Occipital lobe (tissue), 1 donor: ENCODE measurements at regions not wholly inside any gene's neighbourhood (a gene's known extent, or its start where the extent isn't known, plus 50 kb on each side); places are given as distances from the start of the nearest gene placed in this dataset.
"Not testable (repeated sequence)": the region's sequence is repeated elsewhere in the genome, so short reads cannot be mapped to it uniquely, and the experiment has no call there.

ENCODE experiments used
- DNase-seq: peaks from one replicate; lab custom pipeline; 2025; lab: John Stamatoyannopoulos, UW

DNA sequence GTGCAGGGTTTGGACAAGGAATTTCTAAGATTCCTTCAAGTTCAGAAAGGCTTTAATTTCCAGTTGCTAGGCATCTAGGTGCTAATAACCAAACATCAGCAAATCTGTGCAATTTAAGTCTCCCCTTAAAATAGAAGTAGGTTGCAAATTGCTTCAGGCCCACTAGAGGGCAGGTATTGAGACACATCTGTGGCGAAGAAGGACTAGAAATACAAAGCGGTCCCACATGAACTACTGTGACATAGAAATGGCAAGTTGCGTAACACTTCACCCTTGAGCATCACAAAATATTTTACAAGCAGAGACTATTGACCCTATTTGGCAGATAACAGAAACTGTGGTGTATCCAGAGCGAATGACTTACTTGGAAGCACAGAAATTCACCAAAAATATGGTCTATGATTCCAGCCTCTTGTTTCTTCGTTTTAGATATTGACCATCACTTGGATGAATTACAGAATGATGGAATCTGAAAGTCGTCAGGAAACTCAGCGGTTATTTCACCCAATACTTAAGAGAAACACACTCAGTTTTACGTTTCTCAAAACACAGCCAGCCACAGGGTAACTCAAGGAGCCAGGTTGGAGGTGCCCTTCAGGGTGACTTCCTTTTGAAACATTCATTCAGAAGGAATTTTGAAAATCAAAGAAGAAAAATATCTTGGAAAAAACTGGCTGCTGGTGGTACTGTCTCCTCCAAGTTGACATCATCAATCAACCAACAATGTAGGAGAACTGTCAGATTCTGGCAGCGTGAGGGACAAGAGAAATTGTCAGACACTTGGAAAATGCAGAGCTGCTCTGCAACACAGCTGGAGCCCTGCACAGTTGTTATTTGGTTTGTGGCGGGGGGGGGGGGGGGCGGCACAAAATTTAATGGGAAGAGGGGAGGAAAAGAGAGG, 256.3 kb upstream of the MINDY3 start:
- no peak for DNase-seq

DNA sequence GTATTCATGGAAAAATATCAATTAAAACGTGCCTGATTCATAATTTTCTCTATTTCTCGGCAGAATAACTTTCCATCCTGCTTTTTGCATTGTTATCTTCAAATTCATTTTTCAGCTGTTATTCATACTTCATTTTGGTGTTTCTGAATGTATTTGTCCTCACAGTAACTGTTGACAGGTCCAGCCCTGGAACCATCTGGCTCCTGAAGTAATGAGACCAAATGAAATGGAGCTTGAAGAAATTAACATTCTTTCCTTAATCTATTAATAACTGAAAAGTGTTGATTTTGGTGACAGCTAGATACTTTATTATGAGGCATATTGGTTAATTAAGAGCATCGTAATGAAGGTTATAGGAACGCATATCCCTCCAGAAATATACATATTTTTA, 257.0 kb upstream of the MINDY3 start:
- no peak for DNase-seq

DNA sequence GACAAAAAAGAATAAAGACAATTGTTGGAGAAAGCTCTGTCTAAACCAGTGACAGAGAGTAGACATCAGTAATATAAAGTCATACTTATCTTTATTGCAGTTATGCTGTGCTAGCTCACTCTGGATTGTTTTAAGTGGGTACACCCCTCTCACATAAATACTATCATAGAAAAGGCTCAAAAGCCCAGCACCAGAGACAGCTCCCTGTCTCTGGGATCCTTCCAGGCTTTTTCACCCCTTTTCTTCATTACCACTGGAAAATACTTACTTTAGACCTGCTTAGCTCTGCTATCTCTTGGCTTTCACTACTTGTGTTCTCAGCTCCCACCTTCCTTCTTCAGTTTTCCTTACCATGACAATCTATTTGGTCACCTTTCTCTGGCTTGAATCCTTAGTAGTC, 259.1 kb upstream of the MINDY3 start:
- DNase-seq, result no peak

DNA sequence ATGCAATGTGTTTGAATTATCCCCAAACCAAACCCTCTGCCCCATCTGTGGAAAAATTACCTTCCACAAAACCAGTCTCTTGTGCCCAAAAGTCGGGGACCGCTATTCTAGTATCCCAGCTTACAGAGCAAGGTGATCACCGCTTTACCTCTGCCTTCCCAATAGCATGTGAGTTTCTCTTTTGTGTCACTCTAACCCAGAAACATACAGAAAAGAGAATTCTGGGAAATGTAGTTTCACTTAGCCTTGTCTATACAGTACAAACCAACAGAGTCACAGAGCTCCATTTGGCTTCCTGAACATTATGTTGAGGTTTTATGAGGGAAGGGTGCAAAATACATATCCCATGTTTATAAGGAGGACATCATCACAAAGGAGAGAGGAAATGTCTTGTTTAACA, 260.3 kb upstream of the MINDY3 start:
- DNase-seq, result no peak

DNA sequence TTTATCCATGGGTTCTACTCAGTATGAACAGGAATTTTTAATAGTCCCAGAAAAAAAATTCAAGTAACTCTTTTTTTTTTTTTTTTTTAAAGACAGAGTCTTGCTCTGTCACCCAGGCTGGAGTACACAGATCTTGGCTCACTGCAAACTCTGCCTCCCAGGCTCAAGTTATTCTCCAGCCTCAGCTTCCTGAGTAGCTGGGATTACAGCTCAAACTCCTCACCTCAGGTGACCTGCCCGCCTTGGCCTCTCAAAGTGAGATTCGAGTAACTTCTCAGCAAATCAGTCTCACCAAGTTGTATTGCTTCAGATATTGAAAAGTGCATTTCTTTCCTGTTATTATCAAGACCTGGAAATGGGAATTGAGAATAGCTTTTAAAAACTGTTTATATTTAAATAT, 281.2 kb upstream of the MINDY3 start:
- DNase-seq, result no peak

DNA sequence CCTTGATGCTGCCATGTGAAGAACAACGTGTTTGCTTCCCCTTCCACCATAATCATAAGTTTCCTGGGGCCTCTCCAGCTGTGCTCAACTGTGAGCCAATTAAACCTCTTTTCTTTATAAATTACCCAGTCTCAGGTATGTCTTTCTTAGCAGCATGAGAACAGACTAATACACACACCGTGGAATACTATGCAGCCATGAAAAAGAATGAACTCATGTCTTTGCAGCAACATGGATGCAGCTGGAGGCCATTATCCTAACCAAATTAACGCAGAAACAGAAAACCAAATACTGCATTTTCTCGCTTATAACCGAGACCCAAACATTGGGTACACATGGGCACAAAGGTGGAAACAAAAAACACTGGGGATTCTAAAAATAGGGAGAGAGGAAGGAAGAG, 286.7 kb upstream of the MINDY3 start:
- no peak for DNase-seq

- no peak for DNase-seq
Measured at GRCh38 chr10:16155834-16156233, 281.0 kb upstream of the PTER start.

GRCh38 chr10:16156681-16157080, 280.1 kb upstream of the PTER start:
- DNase-seq, result no peak

DNA sequence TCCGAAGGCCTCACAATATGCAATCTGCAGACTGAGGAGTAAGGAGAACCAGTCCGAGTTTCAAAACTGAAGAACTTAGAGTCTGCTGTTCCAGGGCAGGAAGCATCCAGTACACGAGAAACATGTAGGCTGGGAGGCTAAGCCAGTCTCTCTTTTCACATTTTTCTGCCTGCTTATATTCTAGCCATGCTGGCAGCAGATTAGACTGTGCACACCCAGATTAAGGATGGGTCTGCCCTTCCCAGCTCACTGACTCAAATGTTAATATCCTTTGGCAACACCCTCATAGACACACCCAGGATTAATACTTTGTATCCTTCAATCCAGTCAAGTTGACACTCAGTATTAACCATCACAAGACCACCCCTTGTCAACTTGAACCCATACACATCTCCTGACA, 271.7 kb upstream of the PTER start:
- DNase-seq, result not testable (repeated sequence)

DNA sequence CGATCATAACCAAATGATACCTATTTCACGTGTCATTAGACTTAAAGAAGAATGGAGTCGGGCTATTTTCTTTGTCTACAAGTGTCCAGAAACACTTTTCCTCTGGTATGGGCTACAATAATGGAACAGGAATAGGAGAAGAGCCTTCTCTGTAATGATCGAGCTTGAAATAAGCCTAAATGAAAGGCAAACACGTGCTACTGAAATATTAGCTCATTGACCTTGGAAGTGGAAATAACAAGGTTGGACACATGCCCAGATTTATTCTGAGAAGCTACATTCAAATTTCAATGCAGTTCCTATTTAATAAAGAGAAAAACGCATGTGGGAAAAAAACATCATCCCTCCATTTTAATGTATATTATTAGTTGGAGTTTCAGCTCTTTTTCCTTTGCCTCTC, 254.7 kb upstream of the PTER start:
- DNase-seq, result no peak

GRCh38 chr10:16182688-16183087, 254.1 kb upstream of the PTER start:
- DNase-seq, result no peak

- no peak for DNase-seq
Measured at GRCh38 chr10:16184096-16184597, 252.7 kb upstream of the PTER start.

GRCh38 chr10:16184906-16185305, 251.9 kb upstream of the PTER start:
- no peak for DNase-seq

- DNase-seq, result no peak
Measured at GRCh38 chr10:16186564-16186963, 250.2 kb upstream of the PTER start.

DNA sequence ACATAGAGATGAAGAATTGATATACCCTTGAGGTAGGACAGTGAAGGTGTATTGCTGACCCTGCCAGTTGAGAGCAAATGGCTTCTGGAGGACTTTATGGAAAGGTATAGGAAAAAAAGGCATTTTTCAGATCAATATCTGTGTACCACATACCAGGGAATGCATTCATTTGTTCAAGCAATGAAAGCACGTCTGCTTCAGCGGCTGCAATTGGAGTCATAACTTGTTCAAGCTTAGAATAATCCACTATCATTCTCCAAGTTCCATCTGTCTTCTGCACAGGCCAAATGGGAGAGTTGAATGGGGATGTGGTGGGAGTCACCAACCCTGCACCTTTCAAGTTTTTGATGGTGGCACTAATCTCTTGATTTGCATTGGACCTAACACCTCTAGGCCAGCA, 249.6 kb upstream of the PTER start:
- no peak for DNase-seq

GRCh38 chr10:16192337-16192736, 244.5 kb upstream of the PTER start:
- no peak for DNase-seq

DNA sequence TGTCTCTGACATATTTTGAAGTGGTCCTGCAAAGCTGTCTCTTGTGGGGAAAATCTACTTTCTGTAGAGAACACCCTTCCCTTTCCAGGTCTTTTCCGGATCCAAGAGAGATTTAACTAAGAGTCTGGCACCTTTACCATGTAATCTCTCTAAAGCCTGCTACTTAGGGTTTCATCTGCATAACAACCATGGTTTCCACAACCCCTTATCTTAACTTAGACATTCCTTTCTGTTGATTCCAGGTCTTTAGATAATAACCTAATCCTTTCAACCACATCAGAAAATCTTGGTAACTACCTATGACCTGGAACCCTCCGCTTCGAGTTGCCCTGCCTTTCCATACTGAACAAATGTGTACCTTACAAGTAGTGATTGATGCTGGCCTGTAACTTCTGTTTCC, 243.6 kb upstream of the PTER start:
- DNase-seq, result no peak

DNA sequence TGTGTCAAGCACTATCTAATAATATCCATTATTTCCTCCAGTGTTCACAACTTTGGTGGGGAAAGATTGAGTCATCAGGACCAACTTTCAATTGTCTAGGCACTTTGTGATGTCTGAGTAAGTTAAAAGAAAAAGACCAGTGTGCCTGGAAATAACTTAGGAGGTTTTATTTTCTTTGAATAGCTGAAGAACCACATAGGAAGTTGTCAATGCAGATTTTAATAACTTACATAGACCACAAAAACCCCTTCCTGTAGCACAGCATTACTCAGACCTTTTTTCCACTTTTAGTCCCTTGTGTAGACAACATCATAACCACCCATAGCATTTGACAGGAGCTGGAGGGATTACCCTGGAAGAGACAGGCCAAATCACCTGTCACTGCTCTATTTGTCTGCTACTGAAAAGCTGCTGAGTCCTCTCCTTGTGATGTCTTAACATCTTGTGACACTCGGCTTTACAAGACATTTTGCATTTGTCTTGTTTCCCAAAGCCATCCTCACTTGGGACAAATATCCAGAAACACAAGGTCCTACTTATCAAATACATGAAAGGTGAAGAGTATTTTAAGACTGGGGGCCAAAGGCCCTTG, 241.5 kb upstream of the PTER start:
- DNase-seq, result no peak

GRCh38 chr10:16195894-16196293, 240.9 kb upstream of the PTER start:
- no peak for DNase-seq

- no peak for DNase-seq
Measured at GRCh38 chr10:16199216-16199615, 237.6 kb upstream of the PTER start.

DNA sequence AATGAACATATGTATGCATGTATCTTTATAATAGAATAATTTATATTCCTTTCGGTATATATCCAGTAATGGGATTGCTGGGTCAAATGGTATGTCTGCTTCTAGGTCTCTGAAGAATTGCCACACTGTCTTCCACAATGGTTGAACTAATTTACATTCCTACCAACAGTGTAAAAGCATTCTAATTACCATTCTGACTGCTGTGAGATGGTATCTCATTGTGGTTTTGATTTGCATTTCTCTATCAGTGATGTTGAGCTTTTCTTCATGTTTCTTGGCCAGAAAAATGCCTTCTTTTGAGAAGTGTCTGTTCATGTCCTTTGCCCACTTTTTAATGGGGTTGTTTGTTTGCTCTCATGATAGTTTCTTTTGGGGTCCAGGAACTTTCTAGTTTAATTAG, 213.2 kb upstream of the PTER start:
- DNase-seq, result not testable (repeated sequence)

- no peak for DNase-seq
Measured at GRCh38 chr10:16227674-16228073, 209.1 kb upstream of the PTER start.

DNA sequence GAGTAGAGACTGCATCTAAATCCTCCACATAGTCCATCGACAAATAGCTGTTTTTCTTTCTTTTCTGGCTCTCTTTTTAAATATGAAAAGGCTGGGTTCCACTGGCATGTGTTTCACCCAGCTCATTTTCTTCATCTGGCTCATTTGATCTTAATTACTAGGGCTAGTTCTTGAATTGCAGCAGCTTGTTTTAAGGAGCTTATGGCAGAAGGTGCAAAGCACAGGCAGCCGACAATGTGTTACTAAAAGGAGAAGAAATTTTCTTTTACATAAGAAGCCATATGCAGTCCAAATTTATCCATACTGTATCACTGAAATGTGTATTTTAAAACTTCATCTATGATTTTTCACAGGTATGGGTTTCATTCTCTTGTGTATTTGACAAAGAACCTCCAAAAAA, 205.6 kb upstream of the PTER start:
- DNase-seq, result no peak
